NCI-H146 (cell line): ENCODE measurements at regions not wholly inside any gene's neighbourhood (a gene's known extent, or its start where the extent isn't known, plus 50 kb on each side); places are given as distances from the start of the nearest gene placed in this dataset.

ENCODE experiments used
- DNase-seq: peaks from one replicate; lab custom pipeline; 2025; lab: John Stamatoyannopoulos, UW

- no peak for DNase-seq
Measured at GRCh38 chr6:167756597-167756996, 70.1 kb upstream of the AFDN start.

DNA sequence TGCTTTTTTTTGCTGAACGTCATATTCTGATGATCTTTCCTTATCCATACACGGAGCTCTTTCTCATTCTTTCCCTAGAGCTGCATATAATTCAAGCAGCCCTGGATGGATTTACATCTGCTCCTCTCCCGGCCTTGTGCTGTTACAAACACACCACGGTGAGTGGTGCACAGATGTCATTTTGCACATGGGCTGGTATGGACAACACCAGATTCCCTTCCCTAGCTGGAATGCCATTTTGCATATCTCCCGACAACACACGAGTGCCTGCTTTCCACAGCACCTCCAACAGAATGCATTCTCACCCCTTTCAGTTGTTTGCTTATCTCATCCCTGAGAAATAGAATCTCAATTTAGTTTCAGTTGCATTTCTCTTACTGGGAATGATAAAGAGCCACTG lies 69.5 kb upstream of the AFDN start:
- DNase-seq, result no peak

GRCh38 chr6:167757821-167758220 lies 68.9 kb upstream of the AFDN start:
- no peak for DNase-seq

DNA sequence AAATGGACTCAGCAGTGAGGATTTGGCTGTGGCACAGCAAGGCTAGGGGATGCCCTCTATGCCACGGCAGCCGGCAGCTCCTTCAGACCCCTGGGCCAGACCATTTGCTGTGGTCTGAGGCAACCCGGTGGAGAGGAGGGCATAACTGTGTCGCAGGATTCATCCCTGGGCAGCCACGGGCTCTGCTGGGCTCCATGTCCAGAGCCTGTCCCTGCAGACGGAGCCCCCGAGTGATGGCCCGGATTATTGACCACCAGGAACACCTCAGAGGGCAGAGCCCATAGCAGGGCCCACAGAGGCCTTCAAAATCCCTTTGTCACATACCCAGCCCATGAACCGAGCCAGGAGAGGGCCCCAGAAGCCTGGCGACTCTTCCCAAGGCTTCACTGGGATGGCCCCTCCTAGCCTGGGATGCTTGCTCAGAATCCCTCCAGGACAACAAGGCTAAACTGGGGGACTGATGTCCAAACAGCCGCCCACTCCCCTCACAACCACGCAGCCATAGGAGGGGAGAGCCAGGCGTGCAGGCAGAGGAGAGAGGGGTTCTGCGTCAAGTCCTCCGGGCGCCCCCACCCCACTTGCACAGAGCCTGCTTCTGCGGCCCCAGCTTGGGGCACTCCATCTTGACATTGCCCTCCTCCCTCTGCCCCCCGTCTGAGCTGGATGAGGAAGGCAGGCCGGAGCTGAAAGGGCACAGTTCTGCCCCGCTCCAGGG lies 68.2 kb upstream of the AFDN start:
- no peak for DNase-seq

DNA sequence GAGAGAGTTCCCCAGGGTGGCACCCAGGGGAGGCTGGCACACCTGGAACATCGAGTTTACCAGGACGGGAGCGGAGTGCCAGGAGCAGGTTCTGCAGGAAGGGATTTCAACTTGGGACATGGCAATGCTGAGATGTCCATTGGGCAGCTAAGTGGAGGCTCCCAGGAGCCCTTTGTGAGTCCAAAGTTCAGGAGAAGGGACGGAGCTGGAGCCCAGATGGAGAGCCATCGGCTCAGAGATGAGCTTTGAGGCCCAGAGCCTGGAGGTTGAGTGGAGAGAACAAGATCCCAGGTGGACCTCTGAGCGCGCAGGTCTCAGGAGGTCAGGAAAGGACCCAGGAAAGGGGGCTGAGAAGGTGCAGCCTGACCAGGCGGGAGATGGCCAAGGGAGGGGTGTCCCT lies 67.5 kb upstream of the AFDN start:
- DNase-seq, result no peak

DNA sequence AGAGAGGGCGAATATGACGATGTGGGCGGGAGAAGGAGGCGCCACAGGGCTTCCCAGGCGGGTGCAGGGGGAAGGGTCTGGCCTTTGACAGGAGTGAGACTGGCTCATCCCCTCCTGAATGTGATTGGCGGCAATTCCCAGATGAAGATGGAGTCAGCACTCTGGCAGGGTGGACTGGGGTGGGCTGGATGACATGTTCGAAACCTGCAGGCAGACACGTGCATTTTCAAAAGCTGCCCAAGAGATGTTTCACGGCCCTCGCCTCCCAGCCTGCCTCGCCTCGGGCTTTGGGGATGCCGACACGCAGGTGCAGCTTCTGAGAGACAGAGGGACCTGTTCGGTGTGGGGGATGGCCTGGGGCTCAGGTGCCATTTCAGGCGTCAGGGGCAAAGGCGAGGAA lies 66.8 kb upstream of the AFDN start:
- no peak for DNase-seq

DNA sequence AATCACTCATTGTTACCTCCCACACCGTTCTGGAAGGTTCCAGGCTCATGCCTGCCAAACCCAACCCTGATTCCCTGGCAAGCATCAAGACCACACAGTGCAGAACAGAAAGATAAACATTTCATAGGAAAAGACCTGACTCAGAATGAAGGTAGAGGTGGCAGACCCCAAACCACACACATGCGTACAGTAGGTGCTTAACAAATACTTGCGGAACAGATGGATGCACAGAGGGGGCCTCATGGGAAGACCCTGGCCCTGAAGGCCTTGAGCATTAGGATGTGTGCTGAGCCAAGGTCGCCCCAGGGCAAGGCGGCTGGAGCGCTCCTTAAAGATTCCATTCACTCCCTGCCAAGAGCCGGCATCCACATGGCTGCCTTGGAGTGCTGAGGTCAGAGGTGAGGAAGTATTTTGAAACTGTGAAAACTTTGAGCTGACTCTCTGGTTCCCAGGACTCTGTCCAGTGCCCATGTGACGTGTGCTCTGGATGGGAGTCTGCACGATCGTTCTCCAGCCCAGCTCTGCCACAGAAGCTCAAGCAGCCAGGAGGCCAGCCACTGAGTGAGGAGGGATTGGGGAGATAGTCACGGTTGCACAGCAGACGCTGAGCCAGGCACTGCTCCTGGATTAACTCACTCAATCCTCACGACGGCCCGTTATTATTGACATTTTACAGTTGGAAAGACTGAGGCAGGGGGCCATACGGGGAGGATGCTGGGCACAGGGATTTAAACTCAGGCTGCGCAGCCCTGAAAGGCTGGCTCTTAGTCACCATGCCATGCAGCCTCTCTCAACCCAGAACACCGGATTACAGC lies 65.5 kb upstream of the AFDN start:
- DNase-seq, result no peak

- no peak for DNase-seq
Measured at GRCh38 chr6:167761794-167762258, 64.9 kb upstream of the AFDN start.

DNA sequence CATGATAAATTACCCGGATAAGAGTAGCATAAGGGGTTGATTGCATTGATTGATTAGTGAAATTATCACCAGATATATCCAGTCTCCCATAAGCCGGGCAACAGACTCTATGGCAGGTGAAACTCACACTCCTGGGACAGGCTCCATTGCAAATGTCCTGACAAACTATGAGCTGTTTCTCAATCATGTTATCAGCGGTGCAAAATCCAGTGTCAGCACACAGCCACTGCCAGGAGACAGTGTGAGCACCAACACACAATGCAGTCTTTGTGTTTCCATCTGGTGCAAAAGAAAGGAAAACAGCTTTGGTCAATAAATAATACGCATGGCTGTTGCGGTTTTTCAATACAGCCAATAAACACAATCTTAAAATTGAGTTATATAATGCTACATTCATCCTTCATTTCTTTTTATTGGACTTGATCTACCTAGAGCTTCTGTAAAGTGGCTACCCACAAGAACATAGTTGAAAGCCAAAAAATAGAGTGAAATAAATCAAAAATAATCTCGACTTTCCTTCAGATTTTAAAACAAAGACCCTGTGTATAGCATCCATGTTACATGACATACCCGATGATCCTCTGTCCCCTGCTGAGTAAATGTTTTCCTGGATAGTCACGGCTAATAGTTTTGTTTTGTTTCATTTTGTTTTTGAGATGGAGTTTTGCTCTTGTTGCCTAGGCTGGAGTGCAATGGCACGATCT lies 64.3 kb upstream of the AFDN start:
- DNase-seq, result no peak

DNA sequence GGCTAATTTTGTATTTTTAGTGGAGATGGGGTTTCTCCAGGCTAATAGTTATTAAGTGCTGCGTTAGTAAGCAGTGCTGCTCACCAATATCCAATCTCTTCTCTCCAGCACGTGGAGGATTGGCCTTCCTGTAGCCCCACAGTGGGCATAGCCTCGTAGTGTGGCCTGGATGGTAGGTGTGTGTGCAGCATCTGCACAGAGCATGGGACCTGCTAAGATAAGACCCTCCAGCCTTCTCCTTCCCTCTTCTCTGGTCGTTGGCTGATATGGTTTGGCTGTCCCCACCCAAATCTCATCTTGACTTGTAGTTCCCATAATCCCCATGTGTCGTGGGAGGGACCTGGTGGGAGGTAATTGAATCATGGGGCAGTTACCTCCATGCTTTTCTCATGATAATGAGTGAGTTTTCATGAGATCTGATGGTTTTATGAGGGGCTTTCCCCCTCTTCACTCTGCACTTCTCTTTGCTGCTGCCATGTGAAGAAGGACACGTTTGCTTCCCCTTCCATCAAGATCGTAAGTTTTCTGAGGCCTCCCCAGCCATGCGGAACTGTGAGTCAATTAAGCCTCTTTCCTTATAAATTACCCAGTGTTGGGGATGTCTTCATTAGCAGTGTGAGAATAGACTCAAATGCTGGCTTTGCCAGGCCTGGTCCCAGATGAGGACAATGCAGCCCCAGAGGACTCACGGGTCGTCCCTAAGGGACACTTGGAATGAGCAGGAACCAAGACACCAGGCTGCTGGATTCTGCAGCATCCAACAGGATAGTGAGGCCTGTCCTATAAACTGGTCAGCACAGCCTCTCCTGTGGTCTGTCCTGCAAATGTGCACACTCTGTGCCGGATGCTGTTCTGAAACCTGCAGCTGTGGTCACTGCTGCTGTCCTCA lies 63.4 kb upstream of the AFDN start:
- no peak for DNase-seq

- no peak for DNase-seq
Measured at GRCh38 chr6:167764215-167764614, 62.5 kb upstream of the AFDN start.

- no peak for DNase-seq
Measured at GRCh38 chr6:167764713-167765479, 61.8 kb upstream of the AFDN start.

- peak; percentile 80 for DNase-seq
Measured at GRCh38 chr6:167766986-167767714, 59.6 kb upstream of the AFDN start.

DNA sequence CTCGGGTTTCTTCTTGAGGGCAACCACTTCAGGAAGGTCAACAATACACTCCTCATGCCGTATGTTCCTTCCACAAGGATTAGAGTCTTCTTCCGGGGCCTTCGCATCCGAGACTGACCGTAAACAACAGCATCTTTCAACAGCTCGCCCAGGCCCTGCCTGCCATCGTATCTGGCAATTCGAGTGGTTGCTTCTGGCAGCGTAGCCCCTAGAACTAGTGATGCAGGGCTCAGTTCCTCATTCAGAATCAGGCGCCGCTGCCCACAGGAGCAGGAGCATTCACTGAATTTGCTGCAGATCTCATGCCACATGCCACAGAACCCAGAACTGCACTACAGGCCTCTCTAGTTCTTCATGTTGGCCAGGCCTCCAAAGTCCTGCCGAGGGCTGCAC lies 59.0 kb upstream of the AFDN start:
- no peak for DNase-seq

DNA sequence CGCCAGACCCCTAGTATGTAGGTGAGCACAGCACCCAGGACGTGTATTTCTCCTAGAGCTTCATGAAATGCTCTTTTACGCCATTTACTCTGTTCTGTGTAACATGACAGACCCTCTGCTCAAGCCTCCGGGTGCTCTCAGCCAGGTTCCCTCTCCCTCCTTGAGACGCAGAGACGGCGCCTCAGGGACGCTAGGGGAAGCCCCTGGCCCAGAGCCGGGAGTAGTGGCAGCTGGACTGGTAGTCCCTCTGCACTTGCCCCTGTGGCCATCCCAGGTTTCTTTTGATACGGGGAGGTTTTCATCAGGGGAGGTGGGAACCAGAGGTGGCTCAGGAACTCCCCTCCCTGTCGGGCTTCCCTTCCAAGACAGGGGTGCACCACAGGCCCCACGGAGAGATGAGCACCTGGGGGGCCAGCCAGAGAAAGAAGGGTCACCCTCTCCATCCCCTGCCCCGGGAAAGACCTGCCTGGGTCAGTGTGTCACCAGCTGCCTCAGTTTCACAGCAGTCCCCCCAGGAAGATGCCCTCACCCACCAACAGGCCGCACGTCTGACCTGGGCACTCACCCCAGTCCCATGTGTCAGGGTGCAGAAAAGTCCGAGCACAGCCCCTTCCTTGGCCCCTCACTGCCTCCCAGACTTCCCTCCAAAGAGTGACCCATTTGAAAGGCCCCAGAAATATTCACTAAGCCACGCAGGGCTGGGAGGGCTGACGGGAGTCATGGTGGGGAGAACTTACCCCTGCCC lies 58.1 kb upstream of the AFDN start:
- no peak for DNase-seq

DNA sequence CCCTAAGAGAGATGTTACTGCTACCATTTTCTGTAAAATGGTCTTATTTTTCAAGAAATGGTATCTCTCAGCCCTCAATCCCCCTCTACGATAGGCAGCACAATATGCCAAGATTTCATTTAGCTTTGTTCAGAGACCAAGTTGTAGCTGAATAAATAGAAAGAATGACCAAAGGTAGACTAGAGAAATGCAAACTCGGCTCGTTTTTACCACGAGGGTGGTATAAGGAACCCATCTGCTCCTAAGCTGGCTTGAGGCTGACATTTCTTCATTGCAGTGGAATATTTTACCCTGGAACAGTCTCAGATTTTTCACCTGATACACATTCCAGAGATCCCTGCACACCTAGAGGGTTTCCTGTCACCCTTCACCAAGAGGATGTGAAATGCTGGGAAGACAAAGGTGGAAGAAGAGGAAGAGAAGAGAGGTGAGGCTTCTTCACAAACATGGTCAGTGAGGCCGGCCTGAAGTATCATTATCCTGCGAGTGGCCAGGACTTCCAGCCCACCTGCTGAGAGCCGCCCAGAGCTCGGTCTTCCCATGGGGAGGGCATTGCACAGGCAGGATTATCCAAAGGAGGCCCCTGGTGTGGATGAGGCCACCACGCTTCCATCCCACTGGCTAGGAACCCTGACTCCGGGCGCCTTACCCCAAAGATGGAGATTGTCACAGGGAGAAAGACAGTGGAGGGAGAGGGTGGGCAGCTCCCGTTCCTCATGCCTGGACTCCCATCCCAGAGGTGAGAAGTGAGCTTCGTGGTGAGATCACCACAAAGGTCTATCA lies 57.1 kb upstream of the AFDN start:
- DNase-seq, result no peak

DNA sequence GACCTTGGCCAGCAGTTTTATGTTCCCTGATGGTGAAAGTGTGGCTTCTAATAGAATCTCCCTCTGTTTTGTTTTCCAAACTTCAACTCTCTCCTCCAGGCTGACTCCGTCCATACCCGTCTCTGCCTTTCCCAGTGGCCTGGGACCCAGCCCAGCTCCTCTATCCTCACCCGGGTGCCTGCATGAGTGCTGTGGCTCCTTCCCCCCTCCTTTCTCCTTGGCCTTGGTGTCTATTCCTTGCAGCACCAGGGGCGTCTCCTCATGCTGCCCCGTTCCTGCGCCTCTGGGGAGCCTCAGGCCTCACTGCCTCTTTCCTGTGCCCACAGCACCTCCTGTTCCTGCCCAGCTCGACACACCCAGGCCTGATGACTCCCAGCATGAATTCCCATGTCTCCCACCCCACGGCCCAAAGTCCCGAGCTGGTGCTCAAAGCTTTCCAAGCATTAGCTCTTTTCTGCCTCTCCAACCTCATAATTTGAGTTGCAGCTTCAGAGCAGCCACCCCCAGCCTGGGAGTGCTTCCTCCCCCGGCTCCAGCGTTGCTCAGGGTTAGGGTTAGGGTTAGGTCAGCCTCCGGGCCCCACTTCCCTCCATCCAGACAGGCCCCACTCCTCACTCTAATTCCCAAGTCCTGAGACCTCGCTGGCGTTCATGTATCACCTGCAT lies 56.3 kb upstream of the AFDN start:
- DNase-seq, result no peak

GRCh38 chr6:167774881-167775280 lies 51.8 kb upstream of the AFDN start:
- DNase-seq, result no peak
